H1 (cell line): ENCODE measurements at regions not wholly inside any gene's neighbourhood (a gene's known extent, or its start where the extent isn't known, plus 50 kb on each side); places are given as distances from the start of the nearest gene placed in this dataset.

ENCODE experiments used
- CTCF ChIA-PET: fragments of 300-600 bp; sonication (Branson Sonifier 250); formaldehyde crosslinking; loops from one replicate; lab custom pipeline; 2021; ENCODE audit not compliant: partially characterized antibody; lab: Charles Lee
- POLR2A ChIA-PET: fragments of 300-600 bp; sonication (Branson Sonifier 250); formaldehyde crosslinking; loops from one replicate; lab custom pipeline; 2021; ENCODE audit warnings: inconsistent platforms; ENCODE audit not compliant: partially characterized antibody; lab: Charles Lee
- DNase-seq, 2 experiments: peaks; one replicate each; pipeline versions ENCODE4 v3.0.0 to v3.0.0-alpha.2; 2010 to 2022; ENCODE audit warnings: low spot score in 2 of 2, low read depth in 1 of 2, mixed read lengths in 1 of 2
- FAIRE-seq: peaks from 2 replicates; lab custom pipeline; 2011; peaks lifted over from hg19 to GRCh38; lab: Jason Lieb, UNC
- H2AFZ ChIP-seq: 2 replicates; pipeline ENCODE4 v1.8.1; 2012; ENCODE audit warnings: low read length, inconsistent platforms
- H2AK5ac ChIP-seq: 2 replicates; pipeline ENCODE4 v1.6.1; 2013; ENCODE audit warnings: low read depth, low read length
- H2BK120ac ChIP-seq: replicated peaks from 2 replicates; pipeline ENCODE3; 2013; ENCODE audit warnings: low read depth, low read length, inconsistent platforms
- H2BK12ac ChIP-seq: 2 replicates; pipeline ENCODE4 v1.6.1; 2013; ENCODE audit warnings: low read depth, low read length
- H2BK15ac ChIP-seq: 2 replicates; pipeline ENCODE4 v1.6.1; 2013; ENCODE audit warnings: low read length
- H2BK20ac ChIP-seq: 2 replicates; pipeline ENCODE4 v1.6.1; 2013; ENCODE audit warnings: low read length
- H2BK5ac ChIP-seq: 2 replicates; pipeline ENCODE4 v1.6.1; 2013; ENCODE audit warnings: low read depth, low read length
- H3K14ac ChIP-seq: 2 replicates; pipeline ENCODE4 v1.6.1; 2013; ENCODE audit warnings: inconsistent platforms; ENCODE audit not compliant: insufficient read length
- H3K18ac ChIP-seq: 2 replicates; pipeline ENCODE4 v1.6.1; 2013; ENCODE audit warnings: low read length; ENCODE audit errors: extremely low read depth
- H3K23ac ChIP-seq: 2 replicates; pipeline ENCODE4 v1.6.1; 2013; ENCODE audit warnings: inconsistent platforms; ENCODE audit not compliant: insufficient read length
- H3K23me2 ChIP-seq: 2 replicates; pipeline ENCODE4 v1.6.1; 2013; ENCODE audit warnings: low read depth, low read length
- H3K27ac ChIP-seq: 2 replicates; pipeline ENCODE4 v1.6.1; 2011; ENCODE audit warnings: low read depth, low read length, inconsistent platforms
- H3K27me3 ChIP-seq, 4 experiments: replicated peaks in 1 of 4; 1 replicate in 1 of 4; 2 replicates in 3 of 4; pipeline versions ENCODE4 v1.6.1 to v1.8.1; 2011 to 2013; ENCODE audit warnings: low read length in 3 of 4, mild to moderate bottlenecking in 3 of 4, inconsistent platforms in 2 of 4, mixed read lengths in 2 of 4, moderate library complexity in 1 of 4; ENCODE audit not compliant: control insufficient read depth in 3 of 4, insufficient read depth in 3 of 4; ENCODE audit errors: extremely low read depth in 1 of 4
- H3K36me3 ChIP-seq, 4 experiments: 2 replicates each; pipeline versions ENCODE4 v1.6.1 to v1.8.1; 2011 to 2013; ENCODE audit warnings: mild to moderate bottlenecking in 4 of 4, low read length in 3 of 4, moderate library complexity in 2 of 4, control low read depth in 1 of 4, inconsistent platforms in 1 of 4; ENCODE audit not compliant: insufficient read depth in 4 of 4, control insufficient read depth in 2 of 4
- H3K4ac ChIP-seq: replicated peaks from 2 replicates; pipeline ENCODE3; 2013; ENCODE audit warnings: low read length, low read depth, mixed read lengths, inconsistent platforms; ENCODE audit not compliant: insufficient read length
- H3K4me1 ChIP-seq, 4 experiments: replicated peaks in 1 of 4; 1 replicate in 1 of 4; 2 replicates in 3 of 4; pipeline versions ENCODE4 v1.6.1 to v1.8.1; 2011 to 2013; ENCODE audit warnings: low read length in 3 of 4, inconsistent platforms in 2 of 4, mixed read lengths in 1 of 4; ENCODE audit not compliant: insufficient read depth in 4 of 4, control insufficient read depth in 3 of 4
- H3K4me2 ChIP-seq, 2 experiments: 2 replicates each; pipeline versions ENCODE4 v1.6.1 to v1.8.1; 2011 to 2013; ENCODE audit warnings: low read depth in 2 of 2, low read length in 2 of 2, control low read depth in 1 of 2, inconsistent platforms in 1 of 2, mild to moderate bottlenecking in 1 of 2; ENCODE audit not compliant: insufficient read depth in 1 of 2
- H3K4me3 ChIP-seq, 4 experiments: fragments of 200-600, 300-600 bp in 1 of 4; sonication (generic), shearing (Covaris generic), sonication (Bioruptor Twin) in 1 of 4; 2 replicates each; pipeline versions ENCODE4 v1.5.1 to v1.8.1; 2011 to 2016; ENCODE audit warnings: low read length in 4 of 4, low read depth in 3 of 4, control low read depth in 2 of 4, inconsistent platforms in 2 of 4, mild to moderate bottlenecking in 2 of 4, mixed read lengths in 1 of 4, moderate library complexity in 1 of 4; ENCODE audit not compliant: insufficient read depth in 2 of 4; ENCODE audit errors: extremely low read depth in 1 of 4
- H3K56ac ChIP-seq: replicated peaks from 2 replicates; pipeline ENCODE3; 2013; ENCODE audit warnings: low read depth, mild to moderate bottlenecking, mixed read lengths, low read length, inconsistent platforms; ENCODE audit not compliant: insufficient read length
- H3K79me1 ChIP-seq: 2 replicates; pipeline ENCODE4 v1.6.1; 2013; ENCODE audit warnings: low read depth, low read length, control low read depth
- H3K79me2 ChIP-seq, 2 experiments: 2 replicates each; pipeline versions ENCODE4 v1.6.1 to v1.8.1; 2012 to 2013; ENCODE audit warnings: low read length in 2 of 2, mild to moderate bottlenecking in 2 of 2, inconsistent platforms in 1 of 2; ENCODE audit not compliant: insufficient read depth in 2 of 2, control insufficient read depth in 1 of 2
- H3K9ac ChIP-seq, 4 experiments: replicated peaks in 1 of 4; 1 replicate in 1 of 4; 2 replicates in 3 of 4; pipeline versions ENCODE4 v1.6.1 to v1.8.1; 2011 to 2013; ENCODE audit warnings: low read depth in 3 of 4, low read length in 3 of 4, control low read depth in 2 of 4, mild to moderate bottlenecking in 2 of 4, moderate library complexity in 2 of 4, inconsistent platforms in 1 of 4; ENCODE audit errors: extremely low read depth in 1 of 4
- H3K9me3 ChIP-seq, 2 experiments: 2 replicates each; pipeline versions ENCODE4 v1.6.1 to v1.8.1; 2012 to 2013; ENCODE audit warnings: mild to moderate bottlenecking in 2 of 2, moderate library complexity in 2 of 2, control low read depth in 1 of 2, inconsistent platforms in 1 of 2, low read depth in 1 of 2, low read length in 1 of 2, mixed read lengths in 1 of 2; ENCODE audit not compliant: insufficient read depth in 2 of 2
- H4K20me1 ChIP-seq, 2 experiments: replicated peaks in 1 of 2; 2 replicates each; pipeline versions ENCODE3 to v1.8.1; 2011 to 2013; ENCODE audit warnings: inconsistent platforms in 2 of 2, low read length in 2 of 2, mild to moderate bottlenecking in 1 of 2; ENCODE audit not compliant: insufficient read depth in 2 of 2, control insufficient read depth in 1 of 2
- H4K5ac ChIP-seq: 2 replicates; pipeline ENCODE4 v1.6.1; 2013; ENCODE audit warnings: low read length, low read depth, mixed read lengths, inconsistent platforms; ENCODE audit not compliant: insufficient read length
- H4K8ac ChIP-seq: 2 replicates; pipeline ENCODE4 v1.8.0; 2013; ENCODE audit warnings: mild to moderate bottlenecking, moderate library complexity, low read length, inconsistent platforms; ENCODE audit not compliant: insufficient read depth; ENCODE audit errors: extremely low read depth
- H4K91ac ChIP-seq: replicated peaks from 2 replicates; pipeline ENCODE3; 2013; ENCODE audit warnings: low read length, mixed read lengths, inconsistent platforms; ENCODE audit not compliant: insufficient read length
- ATF2 ChIP-seq: IDR thresholded peaks from 2 replicates; pipeline ENCODE4 v1.6.1; 2012; ENCODE audit warnings: low read length, inconsistent platforms
- BRCA1 ChIP-seq: IDR thresholded peaks from 2 replicates; pipeline ENCODE4 v1.6.1; 2012; ENCODE audit warnings: low read depth, low read length, improper control_type of control experiment
- CEBPB ChIP-seq: IDR thresholded peaks from 2 replicates; pipeline ENCODE4 v1.6.1; 2012; ENCODE audit warnings: low read depth, low read length
- GABPA ChIP-seq: IDR thresholded peaks from 2 replicates; pipeline ENCODE4 v1.6.1; 2011; ENCODE audit warnings: mild to moderate bottlenecking, low read length, moderate library complexity, borderline replicate concordance; ENCODE audit not compliant: insufficient read depth
- KDM5A ChIP-seq: fragments of 200-600 bp; IDR thresholded peaks from 2 replicates; pipeline ENCODE4 v1.7.1; 2012; ENCODE audit warnings: mild to moderate bottlenecking, low read length, inconsistent platforms, mixed read lengths
- MAX ChIP-seq: IDR thresholded peaks from 2 replicates; pipeline ENCODE4 v1.6.1; 2012; ENCODE audit warnings: inconsistent platforms
- POLR2A ChIP-seq, 2 experiments: IDR thresholded peaks; 1 replicate in 1 of 2; 2 replicates in 1 of 2; pipeline ENCODE4 v1.6.1; 2011; ENCODE audit warnings: low read depth in 2 of 2, low read length in 2 of 2, mild to moderate bottlenecking in 2 of 2; ENCODE audit errors: control extremely low read depth in 1 of 2
- RAD21 ChIP-seq, 2 experiments: IDR thresholded peaks in 1 of 2; conservative IDR thresholded peaks in 1 of 2; 2 replicates each; pipeline ENCODE4 v1.6.1; 2011; ENCODE audit warnings: low read depth in 2 of 2, low read length in 2 of 2, improper control_type of control experiment in 1 of 2, inconsistent platforms in 1 of 2, mild to moderate bottlenecking in 1 of 2, moderate library complexity in 1 of 2
- SIX5 ChIP-seq: IDR thresholded peaks from 2 replicates; pipeline ENCODE4 v1.6.1; 2011; ENCODE audit warnings: mild to moderate bottlenecking, low read depth, low read length
- SP2 ChIP-seq: IDR thresholded peaks from 2 replicates; pipeline ENCODE4 v1.6.1; 2012; ENCODE audit warnings: mild to moderate bottlenecking, low read length, inconsistent platforms
- TBP ChIP-seq: IDR thresholded peaks from 2 replicates; pipeline ENCODE4 v1.6.1; 2011; ENCODE audit warnings: low read depth, low read length, improper control_type of control experiment
- TEAD4 ChIP-seq: IDR thresholded peaks from 2 replicates; pipeline ENCODE4 v1.6.1; 2012; ENCODE audit warnings: low read depth, low read length, inconsistent platforms, mixed read lengths
- ZNF274 ChIP-seq: IDR thresholded peaks from 2 replicates; pipeline ENCODE4 v1.7.0; 2012; ENCODE audit warnings: low read length, borderline replicate concordance; ENCODE audit errors: extremely low read depth
- WGBS, 2 experiments: shearing (Covaris generic) in 1 of 2; methylation state at CpG; one replicate each; pipeline versions ENCODE4 v1.1.6 to v1.1.7; 2013 to 2015; ENCODE audit warnings: low lambda C conversion rate in 2 of 2, mixed read lengths in 2 of 2, inconsistent platforms in 1 of 2, low coverage in 1 of 2, missing lambda C conversion rate in 1 of 2; ENCODE audit not compliant: insufficient replicate concordance in 2 of 2, insufficient coverage in 1 of 2, insufficient read length in 1 of 2; ENCODE audit errors: extremely low coverage in 1 of 2, missing lambda C conversion rate in 1 of 2; 5-methylcytosine and 5-hydroxymethylcytosine counted together

- no peak overlapping the region for H3K4me3 ChIP-seq
- H2BK15ac ChIP-seq: no peak overlapping the region
- no peak overlapping the region for H3K27ac ChIP-seq
- no peaks in the 10 kb centered on the region for H3K79me2 ChIP-seq
- no peak overlapping the region for H3K4ac ChIP-seq
- no peak for TF ChIP-seq KDM5A
- TF ChIP-seq TBP: no peak
- no peak for TF ChIP-seq RAD21 (IDR thresholded peaks at IDR 0.05 in 1 of 2, conservative IDR thresholded peaks at IDR 0.05 in 1 of 2; ENCODE audit: low read depth in 2 of 2, low read length in 2 of 2)
- no peak for TF ChIP-seq GABPA
- TF ChIP-seq SIX5: no peak
- no peak for TF ChIP-seq ZNF274
- no peak for TF ChIP-seq CEBPB
- no peak for TF ChIP-seq ATF2
- TF ChIP-seq MAX: no peak
- TF ChIP-seq POLR2A (IDR thresholded peaks at IDR 0.05; ENCODE audit: control extremely low read depth in 1 of 2, low read depth in 2 of 2, low read length in 2 of 2): no peak
- TF ChIP-seq TEAD4: no peak
- no peak for TF ChIP-seq BRCA1
- no peak for TF ChIP-seq SP2
- TF ChIP-seq, all 59 proteins: peak for 0
- Histone ChIP-seq H3K79me1 (no peaks in the 10 kb centered on the region), H2AK5ac (no peak overlapping the region), H3K56ac (no peak overlapping the region), H2BK12ac (no peak overlapping the region), H2BK5ac (no peak overlapping the region), H3K23ac (no peak overlapping the region), H3K14ac (no peak overlapping the region), H3K9me3 (no peaks in the 10 kb centered on the region), H2BK20ac (no peak overlapping the region), H2BK120ac (no peak overlapping the region), H4K91ac (no peak overlapping the region), H4K5ac (no peak overlapping the region), H3K9ac (no peak overlapping the region), H3K27me3 (no peaks in the 10 kb centered on the region), H4K8ac (no peak overlapping the region), H3K4me1 (no peaks in the 10 kb centered on the region), H2AFZ (no peak overlapping the region), H3K36me3 (no peaks in the 10 kb centered on the region), H3K18ac (no peak overlapping the region), H4K20me1 (no peaks in the 10 kb centered on the region), H3K4me2 (no peak overlapping the region), H3K23me2 (no peaks in the 10 kb centered on the region)
- ChIA-PET CTCF (no interaction called here), POLR2A (no interaction called here)
- FAIRE-seq (no peak), DNase-seq (no peak)
- WGBS, 2 experiments: 83% methylated on average over 2 of the region's 2 CpGs; no CpG with 5 or more reads in 1 of the 2 experiments
Measured at GRCh38 chr21:28696844-28697410, 295.8 kb downstream of the LTN1 start.
